Fibroblast of the aortic adventitia (primary cell): ENCODE measurements at regions not wholly inside any gene's neighbourhood (a gene's known extent, or its start where the extent isn't known, plus 50 kb on each side); places are given as distances from the start of the nearest gene placed in this dataset.
A peak's percentile ranks its signal among the peaks of the same experiment; 100 is the strongest.

Experiments used
- DNase-seq: peaks from one replicate; pipeline ENCODE4 v3.0.0-alpha.2; 2010; ENCODE audit warnings: low read depth
- H3K4me3 ChIP-seq: 2 replicates; pipeline ENCODE4 v1.5.1; 2011; ENCODE audit warnings: low read depth, mild to moderate bottlenecking, control low read depth, low read length, moderate library complexity
- TF ChIP-seq, protein P1 (sequence below): IDR thresholded peaks from 2 replicates; pipeline ENCODE4 v1.5.1; 2011; ENCODE audit warnings: mild to moderate bottlenecking, low read length, control low read depth, inconsistent platforms; ENCODE audit not compliant: insufficient read depth

DNA sequence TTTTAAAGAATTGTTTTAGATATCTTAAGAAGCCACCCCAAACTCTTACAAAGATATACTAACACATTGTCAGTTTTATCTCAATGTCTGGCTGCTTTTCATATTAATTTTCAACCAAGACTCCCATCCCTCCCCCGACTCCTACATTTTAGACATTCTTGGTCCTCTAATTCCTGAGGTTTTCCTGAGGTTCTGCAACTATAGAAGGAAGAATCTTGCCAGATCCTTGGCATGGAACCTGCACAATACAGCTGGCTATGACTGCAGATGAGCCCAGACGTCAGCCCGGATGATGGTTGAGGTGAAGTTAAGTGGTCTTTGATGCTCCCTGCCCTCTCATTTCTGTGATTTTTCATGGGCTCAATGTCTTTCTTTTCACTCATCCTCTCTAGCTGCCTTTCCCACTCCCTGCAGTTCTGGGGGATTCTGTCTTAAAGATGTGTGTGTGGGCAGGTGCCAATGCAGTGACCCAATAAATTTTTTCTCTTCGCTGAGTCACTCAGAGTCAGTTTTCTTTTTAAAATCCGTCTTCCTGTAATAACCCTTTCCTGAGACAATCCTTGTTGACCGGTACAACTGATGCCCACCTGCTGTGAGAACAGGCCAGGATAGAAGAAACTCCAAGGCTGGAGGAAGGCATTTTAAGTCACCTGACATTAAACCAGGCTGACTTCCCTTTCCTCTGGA is 237.8 kb upstream of the GAS1 start:
- TF ChIP-seq, protein P1, sequence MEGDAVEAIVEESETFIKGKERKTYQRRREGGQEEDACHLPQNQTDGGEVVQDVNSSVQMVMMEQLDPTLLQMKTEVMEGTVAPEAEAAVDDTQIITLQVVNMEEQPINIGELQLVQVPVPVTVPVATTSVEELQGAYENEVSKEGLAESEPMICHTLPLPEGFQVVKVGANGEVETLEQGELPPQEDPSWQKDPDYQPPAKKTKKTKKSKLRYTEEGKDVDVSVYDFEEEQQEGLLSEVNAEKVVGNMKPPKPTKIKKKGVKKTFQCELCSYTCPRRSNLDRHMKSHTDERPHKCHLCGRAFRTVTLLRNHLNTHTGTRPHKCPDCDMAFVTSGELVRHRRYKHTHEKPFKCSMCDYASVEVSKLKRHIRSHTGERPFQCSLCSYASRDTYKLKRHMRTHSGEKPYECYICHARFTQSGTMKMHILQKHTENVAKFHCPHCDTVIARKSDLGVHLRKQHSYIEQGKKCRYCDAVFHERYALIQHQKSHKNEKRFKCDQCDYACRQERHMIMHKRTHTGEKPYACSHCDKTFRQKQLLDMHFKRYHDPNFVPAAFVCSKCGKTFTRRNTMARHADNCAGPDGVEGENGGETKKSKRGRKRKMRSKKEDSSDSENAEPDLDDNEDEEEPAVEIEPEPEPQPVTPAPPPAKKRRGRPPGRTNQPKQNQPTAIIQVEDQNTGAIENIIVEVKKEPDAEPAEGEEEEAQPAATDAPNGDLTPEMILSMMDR, result no peak
- no peak overlapping the region for H3K4me3 ChIP-seq
- peak; percentile 52 for DNase-seq

DNA sequence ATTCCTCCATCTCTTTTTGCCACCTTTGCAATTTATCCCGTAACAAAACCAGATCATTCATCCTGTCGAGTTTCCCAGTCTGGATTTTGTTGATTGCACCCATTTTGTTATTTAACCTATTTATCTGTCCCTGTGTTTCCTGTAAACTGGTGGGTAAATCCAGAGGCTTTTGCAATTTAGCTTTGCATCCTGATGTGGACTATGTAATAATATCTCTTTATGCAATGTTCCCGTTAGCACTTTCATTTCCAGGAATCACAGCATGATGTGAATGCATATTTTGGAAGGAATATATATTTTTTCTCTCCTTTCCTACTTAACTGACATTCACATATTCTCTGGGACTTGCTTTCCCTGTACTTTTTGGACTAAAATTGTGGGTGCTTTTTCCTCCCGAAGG is 240.3 kb upstream of the GAS1 start:
- no peak for DNase-seq
- H3K4me3 ChIP-seq, result no peak overlapping the region
- TF ChIP-seq, protein P1, result no peak

DNA sequence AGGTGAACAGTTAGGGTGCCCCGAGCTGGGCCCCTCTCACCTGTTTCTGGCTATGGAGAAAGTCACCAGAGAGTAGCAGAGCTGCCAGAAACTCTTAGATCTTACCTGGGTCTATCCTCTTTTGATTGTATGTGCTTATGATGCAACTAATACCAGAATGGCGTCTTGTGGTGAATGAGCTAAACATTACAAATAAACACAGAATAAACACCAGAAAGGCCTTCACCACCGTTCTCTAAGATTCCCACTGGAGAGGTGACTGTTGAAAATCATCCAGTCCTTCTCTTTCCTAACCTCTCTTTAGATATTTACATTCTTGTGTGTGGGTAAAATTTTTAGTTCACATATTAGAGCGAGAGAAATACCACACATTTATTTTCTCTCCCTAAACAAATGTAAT is 241.7 kb upstream of the GAS1 start:
- TF ChIP-seq, protein P1, result no peak
- H3K4me3 ChIP-seq, result no peak overlapping the region
- no peak for DNase-seq

DNA sequence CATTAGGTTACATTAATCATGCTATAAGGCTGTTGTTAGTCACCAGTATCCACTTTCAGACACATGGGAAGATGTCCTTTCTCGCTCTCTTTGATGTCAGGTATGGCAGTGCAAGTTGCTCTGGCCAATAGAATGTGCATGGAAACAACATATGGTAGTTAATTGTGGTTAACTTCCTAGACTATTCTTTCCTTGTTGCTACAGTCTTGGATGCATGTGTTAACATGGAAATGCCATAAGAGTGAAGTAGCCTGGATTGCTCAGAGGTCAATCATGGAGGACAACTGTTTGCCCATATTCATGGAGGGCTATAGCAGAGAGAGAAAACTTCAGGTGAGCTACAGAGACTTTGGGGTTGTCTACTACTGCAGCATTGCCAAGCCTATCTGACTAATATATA is 245.8 kb upstream of the GAS1 start:
- DNase-seq, result no peak
- TF ChIP-seq, protein P1, result no peak
- H3K4me3 ChIP-seq, result no peak overlapping the region

DNA sequence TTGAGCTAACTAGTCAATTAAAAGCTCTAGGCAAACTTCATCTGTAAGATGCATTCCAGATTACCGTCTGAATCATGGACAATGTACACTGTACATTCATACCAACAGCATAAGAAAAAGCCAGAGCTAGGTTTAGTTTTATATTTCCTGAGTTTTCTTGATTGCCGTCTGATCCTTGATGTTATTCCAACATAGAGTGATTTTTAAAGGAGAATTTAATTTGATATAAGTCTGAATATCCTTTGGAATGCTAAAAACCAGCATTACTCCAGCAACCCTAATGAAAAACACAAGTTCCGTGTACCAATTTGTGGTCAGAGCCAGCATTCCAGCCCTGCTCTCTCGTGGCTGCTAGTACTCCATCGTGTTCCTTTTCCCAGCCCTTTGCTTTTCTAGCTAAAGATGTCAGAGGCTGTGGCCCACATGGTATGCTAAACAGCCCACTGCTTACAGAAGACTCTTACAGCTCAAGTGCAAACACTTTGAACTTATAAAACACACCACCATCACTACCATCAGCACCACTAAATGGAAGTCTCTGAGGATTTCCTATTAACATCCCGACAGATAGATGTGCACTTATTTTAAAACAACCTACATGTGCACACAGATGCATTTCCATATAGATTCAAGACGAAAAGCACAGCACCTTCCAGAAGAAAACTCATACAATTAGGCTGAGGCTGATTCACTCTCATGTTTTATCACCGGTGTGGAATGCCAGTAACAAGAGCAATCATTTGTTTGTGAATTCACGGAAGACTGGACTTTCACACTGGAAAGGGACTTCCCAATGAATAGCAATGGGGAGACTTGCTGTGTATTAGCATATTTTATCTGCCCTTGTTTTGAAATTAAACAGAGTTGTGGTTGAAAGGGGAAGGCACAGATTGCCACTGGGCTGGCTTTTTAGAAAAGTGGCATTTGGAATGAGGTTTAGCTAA is 246.9 kb upstream of the GAS1 start:
- TF ChIP-seq, protein P1, result no peak
- peak; percentile 91 for DNase-seq
- H3K4me3 ChIP-seq, result no peak overlapping the region

DNA sequence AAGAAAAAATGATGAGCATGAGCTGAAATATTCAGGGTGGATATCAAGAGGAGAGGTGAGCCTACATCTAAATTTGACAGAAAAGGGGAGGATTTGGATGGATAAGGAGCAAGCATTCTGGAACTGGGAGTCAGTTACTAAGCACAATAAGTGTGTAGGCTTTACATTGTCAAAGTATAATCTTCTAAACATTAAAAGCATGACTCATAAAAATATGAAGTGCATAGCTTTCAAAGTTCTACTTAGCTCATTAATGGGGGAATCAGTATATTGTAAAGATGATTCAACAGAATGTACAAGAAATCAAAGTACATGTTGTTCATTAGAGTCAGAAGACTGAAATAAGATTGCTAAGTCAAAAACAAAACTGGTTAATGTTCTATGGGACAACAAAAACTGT is 248.0 kb upstream of the GAS1 start:
- no peak for DNase-seq
- no peak overlapping the region for H3K4me3 ChIP-seq
- TF ChIP-seq, protein P1, result no peak
